GM23338 (cell line): ENCODE measurements at regions not wholly inside any gene's neighbourhood (a gene's known extent, or its start where the extent isn't known, plus 50 kb on each side); places are given as distances from the start of the nearest gene placed in this dataset.

ENCODE experiments used
- ATAC-seq: fragments of 200-7000 bp; cut with Tn5 transposase; 3 replicates; pipeline ENCODE4 v1.9.1; 2020
- DNase-seq: peaks from one replicate; pipeline ENCODE4 v3.0.0-alpha.2; 2015; ENCODE audit warnings: low spot score
- H2AFZ ChIP-seq: fragments of 200-600 bp; sonication (generic); 2 replicates; pipeline ENCODE4 v1.8.0; 2016; ENCODE audit warnings: antibody characterized with exemption, mild to moderate bottlenecking, moderate library complexity
- H3F3A ChIP-seq: fragments of 200-600 bp; sonication (generic); replicated peaks from 2 replicates; pipeline ENCODE4 v1.8.0; 2017; ENCODE audit warnings: antibody characterized with exemption, mixed run types, low read depth
- H3K27ac ChIP-seq: fragments of 200-600 bp; sonication (generic); 2 replicates; pipeline ENCODE4 v1.6.1; 2016; ENCODE audit warnings: low read depth
- H3K27me3 ChIP-seq: fragments of 200-600 bp; sonication (generic); 2 replicates; pipeline ENCODE4 v1.8.0; 2016; ENCODE audit warnings: mild to moderate bottlenecking, mixed run types, moderate library complexity; ENCODE audit not compliant: insufficient read depth
- H3K36me3 ChIP-seq: fragments of 200-600 bp; sonication (generic); 2 replicates; pipeline ENCODE4 v1.8.0; 2016; ENCODE audit warnings: mild to moderate bottlenecking; ENCODE audit not compliant: insufficient read depth
- H3K4me1 ChIP-seq: fragments of 200-600 bp; sonication (generic); 2 replicates; pipeline ENCODE4 v1.8.0; 2016; ENCODE audit warnings: mild to moderate bottlenecking, moderate library complexity; ENCODE audit not compliant: insufficient read depth
- H3K4me2 ChIP-seq: fragments of 200-600 bp; sonication (generic); 2 replicates; pipeline ENCODE4 v1.7.1; 2017; ENCODE audit warnings: mixed run types
- H3K4me3 ChIP-seq: fragments of 200-600 bp; sonication (generic); 2 replicates; pipeline ENCODE4 v1.6.1; 2016; ENCODE audit warnings: mixed run types
- H3K79me2 ChIP-seq: fragments of 200-600 bp; sonication (generic); replicated peaks from 2 replicates; pipeline ENCODE4 v1.8.0; 2017; ENCODE audit warnings: mild to moderate bottlenecking; ENCODE audit not compliant: insufficient read depth
- H3K9me2 ChIP-seq: fragments of 200-600 bp; sonication (generic); 2 replicates; pipeline ENCODE4 v1.8.0; 2017; ENCODE audit not compliant: insufficient read depth
- H4K20me1 ChIP-seq: fragments of 200-600 bp; sonication (generic); replicated peaks from 2 replicates; pipeline ENCODE4 v1.8.0; 2017; ENCODE audit warnings: mild to moderate bottlenecking; ENCODE audit not compliant: insufficient read depth
- H3K27ac Mint-ChIP-seq: 2 replicates; pipeline ENCODE4 v1.8.0; 2020; ENCODE audit warnings: inconsistent platforms, mild to moderate bottlenecking, moderate library complexity, mixed read lengths
- H3K27me3 Mint-ChIP-seq: 3 replicates; pipeline ENCODE4 v1.8.0; 2022; ENCODE audit warnings: low read depth, mild to moderate bottlenecking, moderate library complexity, mixed read lengths, inconsistent platforms; ENCODE audit not compliant: insufficient read depth, poor library complexity
- H3K36me3 Mint-ChIP-seq: 3 replicates; pipeline ENCODE4 v1.8.0; 2021; ENCODE audit warnings: low read depth, mild to moderate bottlenecking, inconsistent platforms, moderate library complexity, mixed read lengths
- H3K4me1 Mint-ChIP-seq: 3 replicates; pipeline ENCODE4 v1.8.0; 2020; ENCODE audit warnings: mild to moderate bottlenecking, inconsistent platforms, mixed read lengths
- H3K4me3 Mint-ChIP-seq: 3 replicates; pipeline ENCODE4 v1.8.0; 2021; ENCODE audit warnings: moderate library complexity, mild to moderate bottlenecking, inconsistent platforms, mixed read lengths
- H3K9me3 Mint-ChIP-seq: 3 replicates; pipeline ENCODE4 v1.8.0; 2020; ENCODE audit warnings: moderate library complexity, mild to moderate bottlenecking, inconsistent platforms, mixed read lengths
- ETS1 ChIP-seq: IDR thresholded peaks from 2 replicates; pipeline ENCODE4 v1.6.1; 2016; ENCODE audit warnings: antibody characterized with exemption
- EZH2 ChIP-seq: fragments of 200-600 bp; sonication (generic); IDR thresholded peaks from one replicate; pipeline ENCODE4 v1.8.0; 2017; ENCODE audit warnings: antibody characterized with exemption, mild to moderate bottlenecking, low read depth; ENCODE audit not compliant: unreplicated experiment
- EZH2phosphoT487 ChIP-seq: fragments of 200-600 bp; sonication (generic); IDR thresholded peaks from one replicate; pipeline ENCODE4 v1.8.1; 2018; ENCODE audit warnings: antibody characterized with exemption; ENCODE audit not compliant: unreplicated experiment
- JUNB ChIP-seq: IDR thresholded peaks from one replicate; pipeline ENCODE4 v1.6.1; 2016; ENCODE audit warnings: antibody characterized with exemption; ENCODE audit not compliant: unreplicated experiment
- NANOG ChIP-seq: IDR thresholded peaks from 2 replicates; pipeline ENCODE4 v1.6.1; 2016; ENCODE audit warnings: antibody characterized with exemption, borderline replicate concordance
- STAT1 ChIP-seq: IDR thresholded peaks from one replicate; pipeline ENCODE4 v1.6.1; 2016; ENCODE audit warnings: antibody characterized with exemption; ENCODE audit not compliant: unreplicated experiment
- ZNF114 ChIP-seq: fragments of 250-450 bp; sonication (Bioruptor Pico); IDR thresholded peaks from 2 replicates; pipeline ENCODE4 v1.5.0; 2020; ENCODE audit warnings: mild to moderate bottlenecking, moderate library complexity
- TF ChIP-seq, protein P1 (sequence below): fragments of 250-450 bp; sonication (Bioruptor Pico); IDR thresholded peaks from 2 replicates; pipeline ENCODE4 v1.5.0; 2020; ENCODE audit warnings: mild to moderate bottlenecking, moderate library complexity

- peaks cover 15% of the 10 kb centered on the region for H3K9me3 Mint-ChIP-seq
- Histone ChIP-seq H3K27ac (no peak overlapping the region), H3K4me1 (no peaks in the 10 kb centered on the region), H4K20me1 (no peaks in the 10 kb centered on the region), H2AFZ (no peak overlapping the region), H3K9me2 (no peaks in the 10 kb centered on the region), H3K4me2 (no peak overlapping the region), H3K27me3 (no peaks in the 10 kb centered on the region), H3K4me3 (no peak overlapping the region), H3K79me2 (no peaks in the 10 kb centered on the region), H3F3A (no peaks in the 10 kb centered on the region), H3K36me3 (peaks cover 5% of the 10 kb centered on the region; the same call in 1 of the 2 replicates)
- H3K27ac Mint-ChIP-seq: no peak overlapping the region
- H3K4me3 Mint-ChIP-seq: no peak overlapping the region
- no peaks in the 10 kb centered on the region; the same call in 2 of the 3 replicates for H3K4me1 Mint-ChIP-seq
- DNase-seq (no peak), ATAC-seq (no peak)
- TF ChIP-seq JUNB (no peak), ZNF114 (CRISPR knock-in tag) (no peak), STAT1 (no peak), ETS1 (no peak), EZH2 (no peak), NANOG (no peak), EZH2phosphoT487 (no peak)
- TF ChIP-seq, protein P1, sequence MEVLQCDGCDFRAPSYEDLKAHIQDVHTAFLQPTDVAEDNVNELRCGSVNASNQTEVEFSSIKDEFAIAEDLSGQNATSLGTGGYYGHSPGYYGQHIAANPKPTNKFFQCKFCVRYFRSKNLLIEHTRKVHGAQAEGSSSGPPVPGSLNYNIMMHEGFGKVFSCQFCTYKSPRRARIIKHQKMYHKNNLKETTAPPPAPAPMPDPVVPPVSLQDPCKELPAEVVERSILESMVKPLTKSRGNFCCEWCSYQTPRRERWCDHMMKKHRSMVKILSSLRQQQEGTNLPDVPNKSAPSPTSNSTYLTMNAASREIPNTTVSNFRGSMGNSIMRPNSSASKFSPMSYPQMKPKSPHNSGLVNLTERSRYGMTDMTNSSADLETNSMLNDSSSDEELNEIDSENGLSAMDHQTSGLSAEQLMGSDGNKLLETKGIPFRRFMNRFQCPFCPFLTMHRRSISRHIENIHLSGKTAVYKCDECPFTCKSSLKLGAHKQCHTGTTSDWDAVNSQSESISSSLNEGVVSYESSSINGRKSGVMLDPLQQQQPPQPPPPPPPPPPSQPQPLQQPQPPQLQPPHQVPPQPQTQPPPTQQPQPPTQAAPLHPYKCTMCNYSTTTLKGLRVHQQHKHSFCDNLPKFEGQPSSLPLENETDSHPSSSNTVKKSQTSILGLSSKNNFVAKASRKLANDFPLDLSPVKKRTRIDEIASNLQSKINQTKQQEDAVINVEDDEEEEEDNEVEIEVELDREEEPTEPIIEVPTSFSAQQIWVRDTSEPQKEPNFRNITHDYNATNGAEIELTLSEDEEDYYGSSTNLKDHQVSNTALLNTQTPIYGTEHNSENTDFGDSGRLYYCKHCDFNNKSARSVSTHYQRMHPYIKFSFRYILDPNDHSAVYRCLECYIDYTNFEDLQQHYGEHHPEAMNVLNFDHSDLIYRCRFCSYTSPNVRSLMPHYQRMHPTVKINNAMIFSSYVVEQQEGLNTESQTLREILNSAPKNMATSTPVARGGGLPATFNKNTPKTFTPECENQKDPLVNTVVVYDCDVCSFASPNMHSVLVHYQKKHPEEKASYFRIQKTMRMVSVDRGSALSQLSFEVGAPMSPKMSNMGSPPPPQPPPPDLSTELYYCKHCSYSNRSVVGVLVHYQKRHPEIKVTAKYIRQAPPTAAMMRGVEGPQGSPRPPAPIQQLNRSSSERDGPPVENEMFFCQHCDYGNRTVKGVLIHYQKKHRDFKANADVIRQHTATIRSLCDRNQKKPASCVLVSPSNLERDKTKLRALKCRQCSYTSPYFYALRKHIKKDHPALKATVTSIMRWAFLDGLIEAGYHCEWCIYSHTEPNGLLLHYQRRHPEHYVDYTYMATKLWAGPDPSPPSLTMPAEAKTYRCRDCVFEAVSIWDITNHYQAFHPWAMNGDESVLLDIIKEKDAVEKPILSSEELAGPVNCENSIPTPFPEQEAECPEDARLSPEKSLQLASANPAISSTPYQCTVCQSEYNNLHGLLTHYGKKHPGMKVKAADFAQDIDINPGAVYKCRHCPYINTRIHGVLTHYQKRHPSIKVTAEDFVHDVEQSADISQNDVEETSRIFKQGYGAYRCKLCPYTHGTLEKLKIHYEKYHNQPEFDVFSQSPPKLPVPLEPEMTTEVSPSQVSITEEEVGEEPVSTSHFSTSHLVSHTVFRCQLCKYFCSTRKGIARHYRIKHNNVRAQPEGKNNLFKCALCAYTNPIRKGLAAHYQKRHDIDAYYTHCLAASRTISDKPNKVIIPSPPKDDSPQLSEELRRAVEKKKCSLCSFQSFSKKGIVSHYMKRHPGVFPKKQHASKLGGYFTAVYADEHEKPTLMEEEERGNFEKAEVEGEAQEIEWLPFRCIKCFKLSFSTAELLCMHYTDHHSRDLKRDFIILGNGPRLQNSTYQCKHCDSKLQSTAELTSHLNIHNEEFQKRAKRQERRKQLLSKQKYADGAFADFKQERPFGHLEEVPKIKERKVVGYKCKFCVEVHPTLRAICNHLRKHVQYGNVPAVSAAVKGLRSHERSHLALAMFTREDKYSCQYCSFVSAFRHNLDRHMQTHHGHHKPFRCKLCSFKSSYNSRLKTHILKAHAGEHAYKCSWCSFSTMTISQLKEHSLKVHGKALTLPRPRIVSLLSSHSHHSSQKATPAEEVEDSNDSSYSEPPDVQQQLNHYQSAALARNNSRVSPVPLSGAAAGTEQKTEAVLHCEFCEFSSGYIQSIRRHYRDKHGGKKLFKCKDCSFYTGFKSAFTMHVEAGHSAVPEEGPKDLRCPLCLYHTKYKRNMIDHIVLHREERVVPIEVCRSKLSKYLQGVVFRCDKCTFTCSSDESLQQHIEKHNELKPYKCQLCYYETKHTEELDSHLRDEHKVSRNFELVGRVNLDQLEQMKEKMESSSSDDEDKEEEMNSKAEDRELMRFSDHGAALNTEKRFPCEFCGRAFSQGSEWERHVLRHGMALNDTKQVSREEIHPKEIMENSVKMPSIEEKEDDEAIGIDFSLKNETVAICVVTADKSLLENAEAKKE (CRISPR knock-in tag): no peak
- peaks cover 2% of the 10 kb centered on the region for H3K27me3 Mint-ChIP-seq
- no peaks in the 10 kb centered on the region; the same call in 1 of the 3 replicates for H3K36me3 Mint-ChIP-seq
Observed at GRCh38 chr1:29842130-29842529, 605.8 kb downstream of the PTPRU start.
